Right atrium auricular region (tissue), 2 donors: ENCODE measurements at regions not wholly inside any gene's neighbourhood (a gene's known extent, or its start where the extent isn't known, plus 50 kb on each side); places are given as distances from the start of the nearest gene placed in this dataset.

ENCODE experiments used
- DNase-seq: peaks from one replicate; pipeline ENCODE4 v3.0.0-alpha.2; 2019; ENCODE audit warnings: low spot score
- H3K27ac ChIP-seq, 2 donors: fragments of 200-600 bp; sonication (generic); 1 replicate in 1 of 2; 2 replicates in 1 of 2; pipeline ENCODE4 v1.5.1; 2016 to 2019
- H3K27me3 ChIP-seq, 2 donors: fragments of 200-600 bp; sonication (generic); one replicate each; pipeline versions ENCODE4 v1.5.1 to v1.6.0; 2017 to 2019
- H3K36me3 ChIP-seq: fragments of 200-600 bp; sonication (generic); one replicate; pipeline ENCODE4 v1.5.1; 2016
- H3K4me1 ChIP-seq, 2 donors: fragments of 200-600 bp; sonication (generic); one replicate each; pipeline versions ENCODE4 v1.5.1 to v1.6.0; 2017 to 2019
- H3K4me3 ChIP-seq, 2 donors: fragments of 200-600 bp; sonication (generic); 1 replicate in 1 of 2; 2 replicates in 1 of 2; pipeline ENCODE4 v1.5.1; 2017 to 2019; ENCODE audit warnings: mild to moderate bottlenecking in 1 of 2, moderate library complexity in 1 of 2
- H3K9me3 ChIP-seq, 2 donors: fragments of 200-600 bp; sonication (generic); one replicate each; pipeline ENCODE4 v1.5.1; 2019
- TF ChIP-seq, protein P1 (sequence below), 2 donors: fragments of 200-600 bp; sonication (generic); IDR thresholded peaks; one replicate each; pipeline ENCODE4 v1.5.1; 2019; ENCODE audit warnings: antibody characterized with exemption in 2 of 2

DNA sequence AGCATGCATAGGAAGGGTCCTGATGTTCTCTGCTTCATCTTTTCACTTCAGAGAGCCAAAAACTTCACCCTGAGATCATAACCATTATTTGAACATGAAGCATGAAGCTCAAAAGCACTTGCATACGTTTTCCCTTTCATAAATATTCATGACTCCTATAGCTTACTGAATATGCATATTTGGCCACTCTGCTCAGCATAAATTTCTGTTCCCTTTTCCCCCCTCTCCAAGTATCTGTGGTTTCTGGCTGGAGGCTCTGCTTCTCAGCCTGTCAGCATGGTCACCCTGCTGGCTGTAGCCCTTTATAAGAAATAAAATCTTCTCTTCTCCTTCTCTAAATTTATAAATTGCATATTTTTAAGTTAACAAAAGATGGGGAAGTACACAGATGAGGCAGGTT is 384.7 kb upstream of the AGA start:
- DNase-seq, result no peak
- Histone ChIP-seq H3K4me1 (no peaks in the 10 kb centered on the region), H3K27ac (no peak overlapping the region), H3K27me3 (no peaks in the 10 kb centered on the region), H3K4me3 (no peak overlapping the region), H3K36me3 (no peaks in the 10 kb centered on the region), H3K9me3 (peaks cover 0 to 3% of the 10 kb centered on the region in 2 donors)
- TF ChIP-seq, protein P1, sequence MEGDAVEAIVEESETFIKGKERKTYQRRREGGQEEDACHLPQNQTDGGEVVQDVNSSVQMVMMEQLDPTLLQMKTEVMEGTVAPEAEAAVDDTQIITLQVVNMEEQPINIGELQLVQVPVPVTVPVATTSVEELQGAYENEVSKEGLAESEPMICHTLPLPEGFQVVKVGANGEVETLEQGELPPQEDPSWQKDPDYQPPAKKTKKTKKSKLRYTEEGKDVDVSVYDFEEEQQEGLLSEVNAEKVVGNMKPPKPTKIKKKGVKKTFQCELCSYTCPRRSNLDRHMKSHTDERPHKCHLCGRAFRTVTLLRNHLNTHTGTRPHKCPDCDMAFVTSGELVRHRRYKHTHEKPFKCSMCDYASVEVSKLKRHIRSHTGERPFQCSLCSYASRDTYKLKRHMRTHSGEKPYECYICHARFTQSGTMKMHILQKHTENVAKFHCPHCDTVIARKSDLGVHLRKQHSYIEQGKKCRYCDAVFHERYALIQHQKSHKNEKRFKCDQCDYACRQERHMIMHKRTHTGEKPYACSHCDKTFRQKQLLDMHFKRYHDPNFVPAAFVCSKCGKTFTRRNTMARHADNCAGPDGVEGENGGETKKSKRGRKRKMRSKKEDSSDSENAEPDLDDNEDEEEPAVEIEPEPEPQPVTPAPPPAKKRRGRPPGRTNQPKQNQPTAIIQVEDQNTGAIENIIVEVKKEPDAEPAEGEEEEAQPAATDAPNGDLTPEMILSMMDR (IDR thresholded peaks at IDR 0.05), result no peak

DNA sequence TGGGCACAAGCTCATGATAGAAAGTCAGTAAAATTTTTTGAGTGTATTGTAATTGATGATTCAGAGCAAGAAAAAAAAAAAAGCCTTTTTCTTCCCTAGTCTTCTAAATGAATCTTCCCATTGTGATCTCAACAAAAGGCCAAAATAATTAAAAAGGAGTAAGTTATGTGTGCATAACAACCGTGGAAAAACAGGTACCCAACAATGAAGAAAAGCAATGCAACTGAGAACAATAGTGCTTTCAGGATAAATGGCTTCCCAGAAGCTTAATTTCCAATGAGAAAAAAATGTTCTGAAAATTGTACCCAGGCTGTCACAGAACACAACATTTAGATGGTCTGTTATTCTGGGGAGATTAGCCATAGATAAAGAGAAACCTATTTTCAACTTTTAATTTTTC is 399.0 kb upstream of the AGA start:
- Histone ChIP-seq H3K36me3 (no peaks in the 10 kb centered on the region), H3K9me3 (no peaks in the 10 kb centered on the region), H3K4me3 (no peak overlapping the region), H3K27me3 (no peaks in the 10 kb centered on the region), H3K27ac (no peak overlapping the region), H3K4me1 (no peaks in the 10 kb centered on the region)
- DNase-seq, result no peak
- TF ChIP-seq, protein P1 (IDR thresholded peaks at IDR 0.05), result no peak

DNA sequence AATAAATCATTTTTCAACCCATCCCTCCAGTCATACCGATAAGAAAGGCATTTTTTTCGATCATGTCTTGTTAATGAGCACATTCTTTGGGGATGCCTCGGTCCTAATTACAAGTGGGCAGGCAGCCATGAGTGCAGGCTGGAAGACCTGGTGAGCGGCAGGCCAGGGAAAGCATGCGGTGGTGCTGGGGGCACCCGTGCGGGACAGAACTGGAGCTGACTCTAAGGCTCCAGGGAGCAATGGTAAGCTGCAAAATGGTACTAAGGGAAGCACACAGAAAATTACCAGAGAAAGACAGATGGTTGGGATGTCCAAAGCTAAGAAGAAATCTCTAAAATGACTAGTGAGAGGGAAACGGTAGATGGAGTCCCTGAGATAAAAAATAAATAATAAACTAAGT is 411.0 kb upstream of the AGA start:
- H3K4me3 ChIP-seq, result no peak overlapping the region
- peaks cover 0 to 13% of the 10 kb centered on the region in 2 donors for H3K9me3 ChIP-seq
- no peaks in the 10 kb centered on the region for H3K4me1 ChIP-seq
- H3K27ac ChIP-seq, result no peak overlapping the region
- TF ChIP-seq, protein P1 (IDR thresholded peaks at IDR 0.05), result no peak
- H3K36me3 ChIP-seq, result no peaks in the 10 kb centered on the region
- no peak for DNase-seq
- no peaks in the 10 kb centered on the region for H3K27me3 ChIP-seq

DNA sequence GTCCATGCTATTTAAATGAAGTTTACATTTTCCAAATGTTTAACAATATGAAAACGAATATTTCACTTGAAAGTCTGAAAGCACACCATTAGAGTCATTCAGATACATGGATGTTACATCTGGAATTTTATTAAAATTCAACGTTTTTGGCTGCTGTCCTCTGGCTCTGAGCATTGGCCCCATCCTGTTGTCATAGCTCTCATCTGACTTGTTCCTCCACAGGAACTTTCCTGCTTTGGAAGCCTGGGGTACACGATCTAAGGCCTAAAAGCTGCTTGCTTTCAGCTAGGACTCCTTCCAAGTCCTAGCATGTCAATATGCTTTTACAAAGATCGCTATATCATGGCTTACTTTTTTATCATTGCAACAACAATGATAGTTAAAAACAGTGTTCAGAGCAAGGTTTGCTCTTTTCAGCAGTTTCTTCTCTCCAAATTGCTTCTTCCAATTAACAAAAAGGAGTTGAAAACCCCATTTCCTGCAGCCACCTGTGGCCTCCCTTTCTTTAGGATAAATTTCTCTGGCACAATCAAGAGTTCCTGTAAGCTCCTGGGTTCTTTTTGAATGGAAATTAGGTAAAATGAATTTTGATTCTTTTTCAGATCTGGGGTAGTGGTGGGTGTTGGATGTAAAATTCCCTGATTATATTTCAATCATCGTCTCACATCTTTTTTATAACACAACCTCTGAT is 413.4 kb upstream of the AGA start:
- H3K9me3 ChIP-seq, result no peaks in the 10 kb centered on the region
- TF ChIP-seq, protein P1 (IDR thresholded peaks at IDR 0.05), result no peak
- DNase-seq, result no peak
- H3K4me3 ChIP-seq, result no peak overlapping the region
- H3K36me3 ChIP-seq, result no peaks in the 10 kb centered on the region
- no peaks in the 10 kb centered on the region for H3K4me1 ChIP-seq
- no peaks in the 10 kb centered on the region for H3K27me3 ChIP-seq
- no peak overlapping the region for H3K27ac ChIP-seq

DNA sequence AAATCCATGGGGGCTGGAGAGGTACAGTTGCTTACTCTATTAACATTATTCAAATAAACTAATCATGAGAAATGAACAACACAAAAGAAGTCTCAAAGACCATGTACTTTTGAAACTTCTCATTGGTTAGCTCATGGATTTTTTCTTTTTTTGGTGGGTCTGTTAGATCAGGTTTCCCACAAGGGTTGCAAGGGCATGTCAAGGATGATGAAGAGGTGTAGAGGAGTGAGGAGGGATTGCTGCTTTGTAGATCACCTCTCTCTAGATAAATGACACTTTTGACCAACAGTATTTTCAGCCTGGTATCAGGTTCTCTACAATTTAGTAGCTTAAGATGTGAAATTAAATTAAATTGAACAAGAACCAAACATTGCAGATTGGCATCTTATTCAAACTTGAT is 417.9 kb upstream of the AGA start:
- TF ChIP-seq, protein P1 (IDR thresholded peaks at IDR 0.05), result no peak
- H3K27ac ChIP-seq, result no peak overlapping the region
- H3K4me1 ChIP-seq, result no peaks in the 10 kb centered on the region
- no peak overlapping the region for H3K4me3 ChIP-seq
- H3K9me3 ChIP-seq, result no peaks in the 10 kb centered on the region
- no peaks in the 10 kb centered on the region for H3K27me3 ChIP-seq
- DNase-seq, result no peak
- H3K36me3 ChIP-seq, result no peaks in the 10 kb centered on the region

DNA sequence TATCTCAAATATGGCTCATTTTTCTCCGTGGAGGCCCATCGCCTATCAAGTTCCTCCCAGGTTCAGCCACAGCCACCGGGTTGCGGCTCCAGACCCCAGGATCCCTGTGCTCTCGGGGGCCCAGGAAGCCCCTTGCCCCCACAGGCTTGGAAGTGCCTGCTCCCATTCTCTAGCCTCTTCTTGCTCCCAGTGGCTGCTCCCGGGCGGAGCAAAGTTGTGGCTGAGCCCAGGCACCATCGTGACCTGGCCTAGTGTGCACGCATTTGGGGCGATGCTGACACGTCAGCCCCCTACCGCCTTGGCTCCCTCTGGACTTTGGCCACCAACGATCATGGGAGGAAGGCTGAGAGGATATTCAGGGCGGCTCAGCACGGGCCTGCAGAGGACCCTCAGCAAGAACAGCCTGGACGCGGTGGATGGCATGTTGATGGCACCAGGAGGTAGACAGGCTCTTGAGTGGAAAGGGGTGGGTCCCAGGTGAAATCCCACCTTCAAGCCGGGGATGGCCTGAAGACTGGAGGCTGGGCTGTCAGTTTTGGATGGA is 419.4 kb upstream of the AGA start:
- Histone ChIP-seq H3K4me3 (no peak overlapping the region), H3K9me3 (no peaks in the 10 kb centered on the region), H3K27me3 (no peaks in the 10 kb centered on the region), H3K36me3 (no peaks in the 10 kb centered on the region), H3K27ac (no peak overlapping the region), H3K4me1 (no peaks in the 10 kb centered on the region)
- no peak for DNase-seq
- TF ChIP-seq, protein P1 (IDR thresholded peaks at IDR 0.05), result no peak
